GM06990 (cell line): ENCODE measurements at regions not wholly inside any gene's neighbourhood (a gene's known extent, or its start where the extent isn't known, plus 50 kb on each side); places are given as distances from the start of the nearest gene placed in this dataset.

Experiments used
- DNase-seq: peaks from one replicate; pipeline ENCODE4 v3.0.0-alpha.2; 2011; ENCODE audit not compliant: insufficient read length; ENCODE audit errors: extremely low read depth
- H3K27me3 ChIP-seq: replicated peaks from 2 replicates; pipeline ENCODE4 v1.6.0; 2011; ENCODE audit warnings: low read length; ENCODE audit not compliant: control insufficient read depth, insufficient read depth
- H3K36me3 ChIP-seq: 2 replicates; pipeline ENCODE4 v1.5.1; 2011; ENCODE audit warnings: low read length; ENCODE audit not compliant: control insufficient read depth, insufficient read depth
- H3K4me3 ChIP-seq: replicated peaks from 2 replicates; pipeline ENCODE4 v1.5.1; 2011; ENCODE audit warnings: low read depth, mild to moderate bottlenecking, control low read depth, low read length
- TF ChIP-seq, protein P1 (sequence below): IDR thresholded peaks from 2 replicates; pipeline ENCODE4 v1.5.1; 2011; ENCODE audit warnings: low read length, control low read depth, mild to moderate bottlenecking, inconsistent platforms; ENCODE audit not compliant: insufficient read depth, poor library complexity, severe bottlenecking

DNA sequence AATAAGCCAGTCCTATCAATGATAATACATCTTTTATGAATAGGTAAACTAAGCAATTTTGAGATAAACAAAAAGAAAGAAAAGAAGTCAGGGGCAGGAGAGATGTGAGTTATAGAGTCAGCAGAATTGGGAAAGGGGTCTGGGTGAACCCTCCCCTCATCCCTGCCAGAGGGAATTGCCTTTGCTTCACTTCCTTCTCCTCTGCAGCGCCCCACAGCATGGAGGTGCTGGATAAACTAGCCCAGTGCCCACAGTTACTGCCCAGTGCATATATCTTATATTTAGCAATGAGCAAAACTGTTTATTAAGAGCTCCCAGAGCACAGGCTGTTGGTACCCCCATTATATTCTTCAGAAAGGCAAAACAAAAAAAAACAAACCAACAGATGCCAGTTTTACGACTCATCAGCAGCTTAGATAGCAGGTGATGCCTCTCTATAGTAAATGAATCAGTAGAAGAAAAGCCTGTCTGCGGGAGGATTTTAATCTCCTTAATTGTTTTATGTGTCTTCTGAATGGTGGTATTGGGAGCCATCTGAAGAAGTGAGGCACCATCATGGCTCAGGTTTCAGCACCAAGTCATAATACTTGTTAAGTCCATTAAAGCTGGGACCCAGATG lies 419.2 kb downstream of the EPM2A start:
- no peak for DNase-seq
- no peak overlapping the region for H3K4me3 ChIP-seq
- no peaks in the 10 kb centered on the region for H3K36me3 ChIP-seq
- H3K27me3 ChIP-seq, result no peaks in the 10 kb centered on the region
- TF ChIP-seq, protein P1, sequence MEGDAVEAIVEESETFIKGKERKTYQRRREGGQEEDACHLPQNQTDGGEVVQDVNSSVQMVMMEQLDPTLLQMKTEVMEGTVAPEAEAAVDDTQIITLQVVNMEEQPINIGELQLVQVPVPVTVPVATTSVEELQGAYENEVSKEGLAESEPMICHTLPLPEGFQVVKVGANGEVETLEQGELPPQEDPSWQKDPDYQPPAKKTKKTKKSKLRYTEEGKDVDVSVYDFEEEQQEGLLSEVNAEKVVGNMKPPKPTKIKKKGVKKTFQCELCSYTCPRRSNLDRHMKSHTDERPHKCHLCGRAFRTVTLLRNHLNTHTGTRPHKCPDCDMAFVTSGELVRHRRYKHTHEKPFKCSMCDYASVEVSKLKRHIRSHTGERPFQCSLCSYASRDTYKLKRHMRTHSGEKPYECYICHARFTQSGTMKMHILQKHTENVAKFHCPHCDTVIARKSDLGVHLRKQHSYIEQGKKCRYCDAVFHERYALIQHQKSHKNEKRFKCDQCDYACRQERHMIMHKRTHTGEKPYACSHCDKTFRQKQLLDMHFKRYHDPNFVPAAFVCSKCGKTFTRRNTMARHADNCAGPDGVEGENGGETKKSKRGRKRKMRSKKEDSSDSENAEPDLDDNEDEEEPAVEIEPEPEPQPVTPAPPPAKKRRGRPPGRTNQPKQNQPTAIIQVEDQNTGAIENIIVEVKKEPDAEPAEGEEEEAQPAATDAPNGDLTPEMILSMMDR, result no peak

DNA sequence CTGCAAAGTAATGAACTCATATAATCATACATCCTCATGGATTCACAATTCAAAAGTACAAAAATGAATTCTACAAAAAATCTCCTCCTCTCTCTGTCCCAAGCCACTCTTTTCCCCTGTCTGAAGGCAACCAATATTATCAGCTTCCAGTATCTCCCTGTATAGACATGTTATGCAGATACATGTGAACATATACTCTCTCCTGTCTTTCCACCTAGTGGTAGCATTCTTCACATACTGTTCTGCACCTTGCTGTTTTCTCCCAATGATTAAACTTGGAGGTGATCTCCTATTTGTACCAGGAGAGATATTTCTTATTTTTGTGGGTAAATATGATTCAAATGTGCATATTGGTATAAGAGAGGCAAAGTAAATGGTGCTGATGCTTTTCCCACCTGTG lies 416.4 kb downstream of the EPM2A start:
- H3K27me3 ChIP-seq, result no peaks in the 10 kb centered on the region
- H3K4me3 ChIP-seq, result no peak overlapping the region
- H3K36me3 ChIP-seq, result no peaks in the 10 kb centered on the region
- TF ChIP-seq, protein P1, result no peak
- no peak for DNase-seq

DNA sequence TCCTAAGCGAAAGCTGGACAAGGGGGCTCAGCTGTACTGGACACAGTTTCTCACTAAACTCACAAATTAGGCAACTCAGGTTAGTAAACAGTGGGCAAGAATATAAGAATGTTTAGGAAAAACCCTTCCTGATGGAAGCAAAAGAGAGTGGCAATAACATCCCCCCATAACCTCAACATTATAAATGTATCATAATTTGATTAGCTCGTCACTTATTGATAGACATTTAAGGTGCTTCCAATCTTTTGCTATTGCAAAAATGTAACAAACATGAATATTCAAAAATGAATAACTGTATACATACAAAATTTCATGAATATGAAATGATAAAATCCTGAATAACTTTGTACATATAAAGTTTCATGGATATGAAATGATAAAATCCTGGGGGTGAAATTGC lies 415.7 kb downstream of the EPM2A start:
- DNase-seq, result no peak
- TF ChIP-seq, protein P1, result no peak

DNA sequence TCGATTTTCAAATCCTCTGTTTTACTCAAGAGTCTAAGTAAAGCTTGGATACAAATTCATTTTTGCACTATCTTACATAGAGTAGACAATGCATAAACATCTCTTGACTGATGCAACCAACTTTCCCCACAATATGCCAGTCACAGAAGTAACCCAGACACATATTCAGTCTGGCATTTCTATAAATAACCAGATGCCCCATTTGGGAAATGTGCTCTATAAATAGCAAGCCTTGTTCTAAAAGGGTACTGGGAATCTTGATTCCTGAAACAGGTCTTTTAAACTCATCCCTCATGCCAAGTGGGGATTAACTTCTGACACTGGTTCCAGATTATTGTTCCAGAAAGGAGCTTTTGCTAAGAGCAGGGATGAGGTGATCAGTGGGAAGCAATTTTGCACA lies 411.7 kb downstream of the EPM2A start:
- DNase-seq, result no peak
- TF ChIP-seq, protein P1, result no peak
- Histone ChIP-seq H3K36me3 (no peaks in the 10 kb centered on the region), H3K27me3 (no peaks in the 10 kb centered on the region), H3K4me3 (no peak overlapping the region)

More for the DNA sequence above, 415.7 kb downstream of the EPM2A start:
- Histone ChIP-seq H3K27me3 (no peaks in the 10 kb centered on the region), H3K36me3 (no peaks in the 10 kb centered on the region), H3K4me3 (no peak overlapping the region)

DNA sequence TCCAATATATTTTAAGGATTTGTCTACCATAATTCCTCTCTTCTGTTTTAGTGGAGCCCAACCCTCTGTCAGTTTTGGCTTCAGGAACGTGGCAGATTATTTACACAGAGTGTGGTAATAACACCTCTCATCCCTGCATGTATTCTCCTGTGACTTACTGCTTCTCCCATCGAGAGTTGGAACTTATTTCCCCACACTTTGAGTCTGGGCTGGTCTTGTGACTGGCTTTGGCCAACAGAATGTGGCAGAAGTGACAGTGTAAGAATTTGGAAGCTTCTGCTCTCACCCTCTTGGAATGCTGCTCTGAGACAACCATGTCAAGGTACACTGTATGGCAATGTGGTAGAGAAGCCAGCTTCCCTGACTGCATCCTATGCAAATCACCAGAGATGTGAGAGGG lies 407.7 kb downstream of the EPM2A start:
- TF ChIP-seq, protein P1, result no peak
- no peaks in the 10 kb centered on the region for H3K27me3 ChIP-seq
- DNase-seq, result no peak

DNA sequence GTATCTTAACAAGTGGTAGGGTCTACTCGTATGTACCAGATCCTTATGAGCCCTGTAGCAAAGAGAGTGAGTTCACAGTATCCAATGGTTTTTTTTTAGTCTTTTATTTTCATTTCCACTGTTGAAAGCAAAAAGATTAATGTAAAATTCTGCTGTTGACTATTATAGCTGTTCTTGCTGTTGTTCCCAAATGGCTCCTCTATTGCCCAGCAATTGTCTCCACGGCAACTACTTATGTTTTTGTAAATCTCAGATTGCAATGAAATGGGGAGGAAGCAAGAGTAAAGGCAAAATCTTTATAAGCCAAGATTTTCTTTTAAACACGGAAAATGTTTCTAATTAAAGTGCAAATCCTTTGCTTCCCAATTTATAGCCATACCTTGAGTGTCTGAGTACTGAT lies 406.1 kb downstream of the EPM2A start:
- TF ChIP-seq, protein P1, result no peak
- no peak overlapping the region for H3K4me3 ChIP-seq
- H3K36me3 ChIP-seq, result no peaks in the 10 kb centered on the region
- no peaks in the 10 kb centered on the region for H3K27me3 ChIP-seq
- no peak for DNase-seq

More for the DNA sequence above, 407.7 kb downstream of the EPM2A start:
- H3K36me3 ChIP-seq, result no peaks in the 10 kb centered on the region
- H3K4me3 ChIP-seq, result no peak overlapping the region
